Mammary epithelial cell (primary cell): ENCODE measurements at regions not wholly inside any gene's neighbourhood (a gene's known extent, or its start where the extent isn't known, plus 50 kb on each side); places are given as distances from the start of the nearest gene placed in this dataset.

Experiments
- CTCF ChIP-seq, 2 donors: IDR thresholded peaks in 1 of 2; conservative IDR thresholded peaks in 1 of 2; 2 replicates each; pipeline ENCODE4 v1.5.1; 2011 to 2012; ENCODE audit warnings: inconsistent platforms in 2 of 2, low read length in 2 of 2, mild to moderate bottlenecking in 2 of 2, control low read depth in 1 of 2, low read depth in 1 of 2; ENCODE audit not compliant: insufficient read depth in 1 of 2; ENCODE audit errors: extremely low read depth in 1 of 2
- EZH2 ChIP-seq: IDR thresholded peaks from 2 replicates; pipeline ENCODE4 v1.6.1; 2012; ENCODE audit warnings: low read length, inconsistent platforms, borderline replicate concordance

DNA sequence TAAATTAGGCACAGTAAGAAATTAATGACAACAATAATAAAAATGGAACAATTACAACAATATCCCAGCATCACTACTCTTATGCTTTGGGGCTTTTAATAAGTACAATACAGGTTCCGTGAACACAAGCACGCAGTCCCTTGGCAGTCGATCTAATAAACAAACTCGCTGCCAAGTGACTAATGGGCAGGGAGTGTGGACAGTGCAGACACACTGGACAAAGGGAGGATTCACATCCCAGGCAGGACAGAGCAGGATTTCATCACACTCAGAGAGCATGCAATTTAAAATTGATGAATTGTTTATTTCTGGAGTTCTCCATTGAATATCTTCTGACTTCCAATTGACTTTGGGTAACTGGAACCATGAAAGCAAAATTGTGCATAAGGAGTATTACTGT is 524.1 kb upstream of the CFAP20DC start:
- no peak for TF ChIP-seq CTCF (conservative IDR thresholded peaks at IDR 0.05 in 1 of 2, IDR thresholded peaks at IDR 0.05 in 1 of 2; ENCODE audit: extremely low read depth in 1 of 2, insufficient read depth in 1 of 2, low read depth in 1 of 2, low read length in 2 of 2)
- TF ChIP-seq EZH2, result no peak
